ENCODE measurements at regions not wholly inside any gene's neighbourhood (a gene's known extent, or its start where the extent isn't known, plus 50 kb on each side); places are given as distances from the start of the nearest gene placed in this dataset.
"Not testable (repeated sequence)": the region's sequence is repeated elsewhere in the genome, so short reads cannot be mapped to it uniquely, and the experiment has no call there.

- no peak for DNase-seq (ENCODE audit: low spot score)
Observed at GRCh38 chr17:53765609-53766008, 57.1 kb upstream of the KIF2B start.

GRCh38 chr17:53765129-53765528 lies 57.6 kb upstream of the KIF2B start:
- no peak for DNase-seq (ENCODE audit: low spot score)

- DNase-seq (ENCODE audit: low spot score): no peak
Observed at GRCh38 chr17:53757559-53757958, 65.2 kb upstream of the KIF2B start.

- not testable (repeated sequence) for DNase-seq (ENCODE audit: low spot score)
Observed at GRCh38 chr17:53757116-53757515, 65.6 kb upstream of the KIF2B start.

- DNase-seq (ENCODE audit: low spot score): no peak
Observed at GRCh38 chr17:53749178-53749577, 73.5 kb upstream of the KIF2B start.

GRCh38 chr17:53748159-53748820 lies 74.4 kb upstream of the KIF2B start:
- DNase-seq (ENCODE audit: low spot score): not testable (repeated sequence)

- DNase-seq (ENCODE audit: low spot score): no peak
Observed at GRCh38 chr17:53740312-53740711, 82.4 kb upstream of the KIF2B start.

GRCh38 chr17:53736516-53737240 lies 86.0 kb upstream of the KIF2B start:
- DNase-seq (ENCODE audit: low spot score): no peak

GRCh38 chr17:53724726-53725125 lies 98.0 kb upstream of the KIF2B start:
- no peak for DNase-seq (ENCODE audit: low spot score)

- DNase-seq (ENCODE audit: low spot score): no peak
Observed at GRCh38 chr17:53722407-53722806, 100.3 kb upstream of the KIF2B start.

GRCh38 chr17:53721101-53721500 lies 101.6 kb upstream of the KIF2B start:
- DNase-seq (ENCODE audit: low spot score): no peak

- DNase-seq (ENCODE audit: low spot score): no peak
Observed at GRCh38 chr17:53719229-53719628, 103.5 kb upstream of the KIF2B start.

GRCh38 chr17:53707566-53707965 lies 115.2 kb upstream of the KIF2B start:
- DNase-seq (ENCODE audit: low spot score): no peak

GRCh38 chr17:53696286-53696685 lies 126.4 kb upstream of the KIF2B start:
- DNase-seq (ENCODE audit: low spot score): no peak

- no peak for DNase-seq (ENCODE audit: low spot score)
Observed at GRCh38 chr17:53687324-53687723, 135.4 kb upstream of the KIF2B start.

- DNase-seq (ENCODE audit: low spot score): no peak
Observed at GRCh38 chr17:53680745-53681144, 142.0 kb upstream of the KIF2B start.

- DNase-seq (ENCODE audit: low spot score): no peak
Observed at GRCh38 chr17:53668854-53669253, 153.9 kb upstream of the KIF2B start.

GRCh38 chr17:53662608-53663007 lies 160.1 kb upstream of the KIF2B start:
- no peak for DNase-seq (ENCODE audit: low spot score)

GRCh38 chr17:53659181-53659580 lies 163.5 kb upstream of the KIF2B start:
- DNase-seq (ENCODE audit: low spot score): no peak

- no peak for DNase-seq (ENCODE audit: low spot score)
Observed at GRCh38 chr17:53655591-53655990, 167.1 kb upstream of the KIF2B start.

- no peak for DNase-seq (ENCODE audit: low spot score)
Observed at GRCh38 chr17:53649201-53649600, 173.5 kb upstream of the KIF2B start.

GRCh38 chr17:53646835-53647234 lies 175.9 kb upstream of the KIF2B start:
- no peak for DNase-seq (ENCODE audit: low spot score)

- DNase-seq (ENCODE audit: low spot score): no peak
Observed at GRCh38 chr17:53640808-53641207, 181.9 kb upstream of the KIF2B start.

GRCh38 chr17:53635444-53635843 lies 187.3 kb upstream of the KIF2B start:
- DNase-seq (ENCODE audit: low spot score): no peak

Measured in D341Med (cell line).